ENCODE measurements at regions not wholly inside any gene's neighbourhood (a gene's known extent, or its start where the extent isn't known, plus 50 kb on each side); places are given as distances from the start of the nearest gene placed in this dataset.

DNA sequence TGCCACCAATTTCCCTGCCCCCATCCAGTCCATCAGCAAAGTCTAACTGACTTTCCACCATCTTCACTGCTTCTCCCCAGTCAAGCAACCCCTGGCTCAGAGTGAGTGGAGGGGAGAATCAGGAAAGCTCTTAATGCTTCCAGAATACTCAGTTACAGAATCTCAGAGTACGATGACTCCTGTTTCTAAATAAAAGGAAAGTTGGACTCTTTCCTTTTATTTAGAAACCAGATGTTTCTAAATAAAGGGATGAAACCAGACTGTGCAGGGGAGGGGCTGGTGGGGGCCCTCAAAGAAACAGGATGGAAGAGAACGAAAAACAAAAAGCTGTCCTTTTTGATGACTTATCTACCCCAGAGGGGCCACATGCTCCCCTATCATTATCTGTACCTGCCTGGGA lies 85.2 kb upstream of the PPM1J start:
- H3K4me3 ChIP-seq (ENCODE audit: low read depth, low read length): no peak overlapping the region
- TF ChIP-seq, protein P1, sequence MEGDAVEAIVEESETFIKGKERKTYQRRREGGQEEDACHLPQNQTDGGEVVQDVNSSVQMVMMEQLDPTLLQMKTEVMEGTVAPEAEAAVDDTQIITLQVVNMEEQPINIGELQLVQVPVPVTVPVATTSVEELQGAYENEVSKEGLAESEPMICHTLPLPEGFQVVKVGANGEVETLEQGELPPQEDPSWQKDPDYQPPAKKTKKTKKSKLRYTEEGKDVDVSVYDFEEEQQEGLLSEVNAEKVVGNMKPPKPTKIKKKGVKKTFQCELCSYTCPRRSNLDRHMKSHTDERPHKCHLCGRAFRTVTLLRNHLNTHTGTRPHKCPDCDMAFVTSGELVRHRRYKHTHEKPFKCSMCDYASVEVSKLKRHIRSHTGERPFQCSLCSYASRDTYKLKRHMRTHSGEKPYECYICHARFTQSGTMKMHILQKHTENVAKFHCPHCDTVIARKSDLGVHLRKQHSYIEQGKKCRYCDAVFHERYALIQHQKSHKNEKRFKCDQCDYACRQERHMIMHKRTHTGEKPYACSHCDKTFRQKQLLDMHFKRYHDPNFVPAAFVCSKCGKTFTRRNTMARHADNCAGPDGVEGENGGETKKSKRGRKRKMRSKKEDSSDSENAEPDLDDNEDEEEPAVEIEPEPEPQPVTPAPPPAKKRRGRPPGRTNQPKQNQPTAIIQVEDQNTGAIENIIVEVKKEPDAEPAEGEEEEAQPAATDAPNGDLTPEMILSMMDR (IDR thresholded peaks at IDR 0.05; ENCODE audit: insufficient read depth, low read depth, low read length): no peak
- no peak for DNase-seq (ENCODE audit: low read depth)

DNA sequence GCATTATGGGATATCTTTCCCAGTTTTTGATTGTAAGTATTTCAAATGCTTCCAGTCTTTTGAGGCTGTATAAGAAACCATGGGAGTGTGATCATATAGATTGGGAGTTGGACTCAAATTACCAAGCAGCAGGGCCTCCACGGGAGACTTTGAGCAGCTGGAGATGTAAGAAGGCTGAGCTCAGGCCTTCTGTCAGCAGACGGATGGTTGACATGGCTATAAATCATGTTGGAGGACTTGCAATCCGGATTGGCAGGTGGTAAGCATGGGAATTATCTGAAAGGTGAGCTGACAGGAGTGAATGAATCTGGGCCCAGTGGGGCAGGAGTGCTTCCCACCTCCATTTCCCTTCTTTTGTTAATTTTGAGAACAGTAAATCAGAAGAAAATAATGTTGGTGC lies 83.2 kb upstream of the PPM1J start:
- no peak for DNase-seq (ENCODE audit: low read depth)
- TF ChIP-seq, protein P1 (IDR thresholded peaks at IDR 0.05; ENCODE audit: insufficient read depth, low read depth, low read length): no peak
- H3K4me3 ChIP-seq (ENCODE audit: low read depth, low read length): no peak overlapping the region

DNA sequence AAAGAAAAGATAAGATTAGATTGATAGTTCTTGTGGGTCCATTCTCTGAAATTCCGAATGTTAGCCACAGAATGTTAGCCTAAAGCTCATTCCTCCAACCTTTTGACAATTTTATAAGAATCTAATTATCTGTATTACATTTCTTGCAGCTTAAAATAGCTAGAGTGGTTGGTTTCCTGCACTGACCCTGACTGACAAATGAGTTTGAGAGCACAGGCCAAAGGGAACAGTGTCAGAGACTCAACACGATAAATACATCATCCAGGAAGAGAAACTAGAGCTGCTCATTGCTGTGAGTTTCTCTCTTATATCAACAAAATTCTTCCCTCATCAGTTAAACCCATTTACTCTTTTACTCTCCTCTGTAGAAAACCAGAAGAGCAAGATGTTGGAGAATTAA lies 82.1 kb upstream of the PPM1J start:
- no peak for DNase-seq (ENCODE audit: low read depth)
- TF ChIP-seq, protein P1 (IDR thresholded peaks at IDR 0.05; ENCODE audit: insufficient read depth, low read depth, low read length): no peak

DNA sequence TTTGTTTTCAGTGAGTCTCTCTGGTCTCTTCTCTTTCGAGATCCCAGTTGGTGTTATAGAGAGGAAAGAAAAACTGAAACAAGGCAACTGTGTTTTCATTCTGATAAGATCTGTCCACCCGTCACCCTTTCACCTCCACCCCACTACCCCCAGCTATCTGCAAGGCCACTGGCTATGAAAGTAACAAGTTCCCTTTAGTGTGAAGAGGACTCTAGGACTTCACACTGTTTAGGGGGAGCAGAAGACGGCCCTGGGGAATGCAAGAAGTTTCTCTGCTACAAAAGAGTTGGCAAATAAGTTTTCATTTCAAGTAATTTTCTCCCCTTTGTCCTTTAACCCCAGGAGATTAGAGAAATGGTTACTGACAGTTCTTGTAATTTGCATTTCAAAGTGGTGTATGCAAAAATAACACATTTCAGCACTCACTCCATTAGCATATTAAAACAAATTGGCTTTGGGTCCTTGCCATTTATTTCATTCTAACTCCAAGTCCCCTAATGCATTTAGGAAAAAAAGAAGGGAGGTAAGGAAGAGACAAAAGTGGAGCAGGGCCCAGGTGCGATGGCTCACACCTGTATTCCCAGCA lies 79.6 kb upstream of the PPM1J start:
- H3K4me3 ChIP-seq (ENCODE audit: low read depth, low read length): no peak overlapping the region
- TF ChIP-seq, protein P1 (IDR thresholded peaks at IDR 0.05; ENCODE audit: insufficient read depth, low read depth, low read length): no peak
- no peak for DNase-seq (ENCODE audit: low read depth)

More for the DNA sequence above, 82.1 kb upstream of the PPM1J start:
- H3K4me3 ChIP-seq (ENCODE audit: low read depth, low read length): no peak overlapping the region

DNA sequence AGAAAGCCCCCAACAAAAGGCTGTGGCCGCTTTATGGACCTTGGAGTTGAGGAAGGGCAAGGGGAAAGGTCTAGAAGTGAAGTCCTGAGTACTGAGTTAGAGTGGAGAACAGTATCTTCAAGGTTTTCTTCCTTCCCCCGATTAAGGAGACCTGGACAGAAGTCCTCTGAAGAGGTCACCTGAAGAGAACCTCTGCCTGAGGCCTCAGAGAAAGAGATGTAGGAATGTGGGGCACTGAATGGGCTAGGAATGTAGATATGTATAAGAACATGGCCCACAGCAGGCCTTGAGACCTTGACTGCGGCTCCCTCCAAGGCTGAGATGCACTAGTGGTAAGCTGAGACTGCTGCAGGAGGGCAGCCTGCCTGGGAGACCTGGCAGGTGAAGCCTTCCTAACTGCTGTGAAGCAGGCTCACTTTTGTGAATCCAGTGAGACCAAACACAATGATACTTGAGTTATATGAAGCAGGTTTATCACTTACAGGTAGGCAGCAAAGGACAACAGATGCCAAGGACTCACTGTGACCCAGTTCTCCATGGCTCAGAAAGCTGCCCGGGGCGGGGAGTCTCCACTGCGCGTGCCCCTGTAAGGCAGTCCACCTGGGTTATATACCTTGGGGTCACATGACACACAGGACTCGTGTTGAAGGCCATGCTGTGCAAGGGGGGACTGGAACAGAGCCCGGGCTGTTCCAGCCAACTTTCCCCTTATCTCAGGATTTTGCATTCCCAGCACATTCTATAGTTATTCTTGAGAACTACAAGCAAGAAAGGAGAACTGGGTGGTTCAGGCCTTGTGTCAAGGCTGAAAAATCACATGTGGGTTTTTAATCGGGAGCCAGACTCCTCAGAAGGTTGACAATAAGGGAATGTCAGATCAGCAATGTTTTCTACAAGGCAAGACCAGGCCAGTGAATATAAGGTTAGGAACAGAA lies 78.8 kb upstream of the PPM1J start:
- TF ChIP-seq, protein P1 (IDR thresholded peaks at IDR 0.05; ENCODE audit: insufficient read depth, low read depth, low read length): no peak
- no peak for DNase-seq (ENCODE audit: low read depth)
- H3K4me3 ChIP-seq (ENCODE audit: low read depth, low read length): no peak overlapping the region

DNA sequence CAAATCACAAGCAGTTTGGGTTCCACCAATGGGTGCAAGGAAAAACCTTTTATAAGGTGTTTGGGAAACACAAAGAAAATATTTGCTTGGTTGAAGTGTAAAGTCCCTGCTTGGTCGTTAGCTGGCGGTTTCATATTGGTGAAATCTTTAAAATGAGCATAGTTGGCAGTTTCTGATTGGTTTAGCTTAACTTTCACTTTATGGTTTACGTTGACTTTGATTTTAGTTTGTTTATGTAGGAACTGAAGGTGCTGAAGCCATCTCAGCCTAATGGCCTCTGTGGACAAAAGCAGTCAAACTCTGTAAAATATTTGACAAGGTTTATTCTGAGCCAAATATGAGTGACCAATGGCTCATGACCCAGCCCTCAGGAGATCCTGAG lies 76.6 kb upstream of the PPM1J start:
- no peak overlapping the region for H3K4me3 ChIP-seq (ENCODE audit: low read depth, low read length)
- no peak for DNase-seq (ENCODE audit: low read depth)
- TF ChIP-seq, protein P1 (IDR thresholded peaks at IDR 0.05; ENCODE audit: insufficient read depth, low read depth, low read length): no peak
